VCaP (cell line): ENCODE measurements at regions not wholly inside any gene's neighbourhood (a gene's known extent, or its start where the extent isn't known, plus 50 kb on each side); places are given as distances from the start of the nearest gene placed in this dataset.

Source experiments
- H3K27ac ChIP-seq: fragments of 450-650 bp; 2 replicates; pipeline ENCODE4 v1.5.1; 2017
- TF ChIP-seq, protein P1 (sequence below): fragments of 450-650 bp; conservative IDR thresholded peaks from 2 replicates; pipeline ENCODE4 v1.5.1; 2017; ENCODE audit warnings: mild to moderate bottlenecking, moderate library complexity

DNA sequence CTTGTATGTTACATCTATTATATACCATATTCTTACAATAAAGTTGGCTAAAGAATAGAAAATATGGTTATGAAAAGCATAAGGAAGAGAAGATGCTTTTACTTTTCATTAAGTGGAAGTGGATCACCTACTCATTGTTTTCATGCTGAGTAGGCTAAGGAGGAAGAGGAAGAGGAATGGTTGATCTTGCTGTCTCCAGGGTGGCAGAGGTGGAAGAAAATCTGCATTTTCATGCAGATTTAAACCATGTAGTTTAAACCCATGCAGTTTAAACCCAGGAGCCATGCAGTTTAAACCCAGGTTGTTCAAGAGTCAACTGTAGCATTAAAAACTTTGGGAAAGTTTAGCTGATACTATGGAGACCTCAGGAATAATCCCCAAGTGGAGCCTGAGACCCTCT lies 214.8 kb upstream of the NAALADL2 start:
- no peak overlapping the region for H3K27ac ChIP-seq
- TF ChIP-seq, protein P1, sequence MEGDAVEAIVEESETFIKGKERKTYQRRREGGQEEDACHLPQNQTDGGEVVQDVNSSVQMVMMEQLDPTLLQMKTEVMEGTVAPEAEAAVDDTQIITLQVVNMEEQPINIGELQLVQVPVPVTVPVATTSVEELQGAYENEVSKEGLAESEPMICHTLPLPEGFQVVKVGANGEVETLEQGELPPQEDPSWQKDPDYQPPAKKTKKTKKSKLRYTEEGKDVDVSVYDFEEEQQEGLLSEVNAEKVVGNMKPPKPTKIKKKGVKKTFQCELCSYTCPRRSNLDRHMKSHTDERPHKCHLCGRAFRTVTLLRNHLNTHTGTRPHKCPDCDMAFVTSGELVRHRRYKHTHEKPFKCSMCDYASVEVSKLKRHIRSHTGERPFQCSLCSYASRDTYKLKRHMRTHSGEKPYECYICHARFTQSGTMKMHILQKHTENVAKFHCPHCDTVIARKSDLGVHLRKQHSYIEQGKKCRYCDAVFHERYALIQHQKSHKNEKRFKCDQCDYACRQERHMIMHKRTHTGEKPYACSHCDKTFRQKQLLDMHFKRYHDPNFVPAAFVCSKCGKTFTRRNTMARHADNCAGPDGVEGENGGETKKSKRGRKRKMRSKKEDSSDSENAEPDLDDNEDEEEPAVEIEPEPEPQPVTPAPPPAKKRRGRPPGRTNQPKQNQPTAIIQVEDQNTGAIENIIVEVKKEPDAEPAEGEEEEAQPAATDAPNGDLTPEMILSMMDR, result no peak

DNA sequence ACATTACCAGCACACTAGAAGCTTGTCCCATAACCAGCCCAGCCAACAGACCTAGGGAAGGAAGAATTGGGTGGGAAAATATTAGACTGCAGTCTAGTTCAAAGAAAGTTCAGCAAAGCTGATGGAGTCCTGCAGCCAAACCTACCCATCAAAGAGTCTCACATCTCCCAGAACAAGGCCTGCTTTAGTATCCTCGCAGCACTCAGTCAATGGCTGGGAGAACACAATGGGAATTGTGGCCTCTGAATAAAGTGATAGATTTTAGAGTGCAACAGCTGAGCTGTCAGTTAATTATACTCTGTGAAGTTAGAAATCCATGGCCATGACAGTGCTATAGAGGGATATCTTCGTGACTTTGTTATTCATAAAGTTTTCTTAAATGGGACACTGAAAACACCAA lies 207.2 kb upstream of the NAALADL2 start:
- TF ChIP-seq, protein P1, result no peak
- no peak overlapping the region for H3K27ac ChIP-seq

DNA sequence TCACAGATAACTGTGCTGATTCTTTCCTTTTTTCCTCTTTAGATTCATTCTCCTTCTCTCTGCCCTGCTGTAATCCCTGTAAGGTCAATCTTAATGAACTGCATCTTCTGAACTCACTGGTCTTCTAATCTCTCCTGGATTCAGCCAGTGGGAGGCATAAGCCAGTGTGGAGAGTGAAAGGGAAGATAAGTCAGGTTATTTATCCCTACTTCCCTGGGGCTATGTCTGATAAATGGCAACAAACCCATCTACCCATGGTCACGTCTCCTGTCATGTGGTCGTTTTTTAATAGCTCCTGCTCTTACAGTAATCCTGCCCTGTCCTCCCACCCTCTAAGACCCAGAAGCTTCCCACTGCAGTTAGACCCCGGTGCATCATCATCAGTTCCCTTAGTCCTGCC lies 199.6 kb upstream of the NAALADL2 start:
- no peak overlapping the region for H3K27ac ChIP-seq
- TF ChIP-seq, protein P1, result no peak

DNA sequence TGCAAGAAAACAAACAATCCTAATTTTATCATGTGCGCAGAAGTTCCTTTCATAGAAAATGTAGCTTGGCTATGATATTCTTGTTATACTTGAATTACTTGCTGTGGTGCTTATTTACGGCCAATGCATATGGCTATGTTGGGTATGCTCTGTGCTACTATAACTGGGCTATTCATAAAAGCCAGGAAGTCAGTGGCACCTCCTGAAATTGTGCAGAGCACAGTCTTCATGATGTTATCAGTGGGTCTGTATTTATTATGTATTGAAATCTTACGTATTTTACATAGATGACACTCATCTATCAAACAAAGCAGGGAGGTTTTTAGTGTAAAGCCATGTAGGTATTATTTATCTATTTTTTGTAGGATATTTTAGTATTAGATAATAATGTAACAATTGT lies 196.5 kb upstream of the NAALADL2 start:
- no peak overlapping the region for H3K27ac ChIP-seq
- TF ChIP-seq, protein P1, result no peak

DNA sequence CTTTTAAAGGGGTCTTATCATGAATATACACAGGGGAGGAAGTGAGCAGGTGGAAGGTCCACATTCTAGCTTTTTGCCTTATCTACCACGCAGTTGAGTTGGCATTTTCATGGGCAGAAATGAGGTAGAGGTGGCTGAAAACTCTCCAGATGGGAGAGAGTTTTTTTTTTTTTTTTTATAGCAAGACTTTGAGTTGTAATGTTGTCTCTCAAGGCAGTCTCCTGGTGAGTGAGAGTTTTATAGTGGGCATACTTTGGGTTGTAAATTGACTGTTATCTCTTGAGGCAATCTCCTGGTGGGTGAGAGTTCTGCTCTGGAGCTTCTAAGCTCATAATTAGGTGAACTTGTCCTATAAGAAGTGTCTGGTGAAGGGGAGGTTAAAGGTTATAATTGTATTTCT lies 191.7 kb upstream of the NAALADL2 start:
- no peak overlapping the region for H3K27ac ChIP-seq
- TF ChIP-seq, protein P1, result no peak

DNA sequence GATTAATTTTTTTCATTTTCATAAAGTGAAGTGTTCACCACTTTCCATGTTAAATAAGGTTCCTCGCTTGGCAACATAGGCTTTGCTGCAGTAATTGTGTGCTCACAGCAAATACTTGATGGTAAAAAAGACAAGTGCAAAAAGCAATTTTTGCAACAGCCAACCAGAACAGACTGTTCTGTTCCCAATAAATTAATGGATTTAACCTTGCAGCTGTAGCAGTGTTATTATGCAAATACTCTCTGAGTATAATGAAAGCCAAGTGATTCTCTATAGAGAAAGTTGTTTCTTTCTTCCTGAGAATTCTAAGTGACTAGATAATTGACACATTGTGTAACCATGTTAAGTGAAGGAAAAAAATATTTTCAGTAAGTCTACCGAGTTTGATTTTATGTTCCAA lies 183.7 kb upstream of the NAALADL2 start:
- TF ChIP-seq, protein P1, result no peak
- H3K27ac ChIP-seq, result no peak overlapping the region; the same call in 1 of the 2 replicates

DNA sequence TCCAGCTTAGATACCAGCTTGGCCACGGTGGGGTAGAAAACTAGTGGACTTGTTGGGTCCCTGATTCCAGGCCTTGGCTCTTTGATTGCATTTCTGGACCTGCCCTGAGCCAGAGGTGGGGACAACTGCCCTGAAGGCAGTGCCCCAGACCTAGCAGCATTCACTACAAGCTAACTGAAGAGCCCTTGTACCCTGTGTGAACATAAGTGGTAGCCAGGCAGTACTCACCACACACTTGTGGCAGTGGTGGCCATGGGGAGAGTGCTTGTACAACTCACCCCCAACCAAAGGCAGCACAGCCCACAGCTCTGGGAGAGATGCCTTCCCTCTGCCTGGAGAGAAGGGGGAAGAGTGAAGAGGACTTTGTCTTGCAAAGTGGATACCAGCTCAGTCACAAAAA lies 177.3 kb upstream of the NAALADL2 start:
- TF ChIP-seq, protein P1, result no peak
- no peak overlapping the region for H3K27ac ChIP-seq

DNA sequence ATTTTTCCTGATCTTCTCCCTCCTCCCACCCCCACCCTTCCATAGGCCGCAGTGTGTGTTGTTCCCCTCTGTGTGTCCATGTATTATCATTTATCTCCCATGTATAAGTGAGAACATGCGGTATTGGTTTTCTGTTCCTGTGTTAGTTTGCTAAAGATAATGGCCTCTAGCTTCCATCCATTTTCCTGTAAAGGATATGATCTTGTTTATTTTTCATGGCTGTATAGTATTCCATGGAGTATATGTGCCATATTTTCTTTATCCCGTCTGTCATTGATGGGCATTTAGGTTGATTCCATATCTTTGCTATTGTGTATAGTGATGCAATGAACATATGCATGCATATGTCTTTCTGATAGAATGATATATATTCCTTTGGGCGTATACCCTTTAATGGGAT lies 173.3 kb upstream of the NAALADL2 start:
- TF ChIP-seq, protein P1, result no peak
- H3K27ac ChIP-seq, result no peak overlapping the region
